Mesenchymal stem cell (in vitro differentiated cells and primary cell): ENCODE measurements at regions not wholly inside any gene's neighbourhood (a gene's known extent, or its start where the extent isn't known, plus 50 kb on each side); places are given as distances from the start of the nearest gene placed in this dataset.

Source experiments
- DNase-seq: peaks from one replicate; pipeline ENCODE4 v3.0.0-alpha.2; 2013
- H2AFZ ChIP-seq: one replicate; pipeline ENCODE4 v1.6.1; 2013; ENCODE audit warnings: low read depth, mild to moderate bottlenecking, control low read depth, inconsistent platforms, low read length, moderate library complexity
- H2AK5ac ChIP-seq: 2 replicates; pipeline ENCODE4 v1.6.1; 2013; ENCODE audit warnings: low read length, moderate library complexity, mild to moderate bottlenecking, inconsistent platforms; ENCODE audit not compliant: severe bottlenecking
- H2BK120ac ChIP-seq: one replicate; pipeline ENCODE4 v1.6.1; 2013; ENCODE audit warnings: low read depth, mild to moderate bottlenecking, inconsistent platforms, low read length, moderate library complexity
- H2BK12ac ChIP-seq, 2 experiments: one replicate each; pipeline ENCODE4 v1.6.1; 2013; ENCODE audit warnings: inconsistent platforms in 2 of 2, low read length in 2 of 2, mild to moderate bottlenecking in 2 of 2, moderate library complexity in 2 of 2, control low read depth in 1 of 2
- H2BK15ac ChIP-seq: one replicate; pipeline ENCODE4 v1.6.1; 2013; ENCODE audit warnings: mild to moderate bottlenecking, low read depth, inconsistent platforms; ENCODE audit not compliant: poor library complexity, severe bottlenecking
- H2BK5ac ChIP-seq: 2 replicates; pipeline ENCODE4 v1.6.1; 2013; ENCODE audit warnings: low read depth, mild to moderate bottlenecking, low read length, control low read depth, inconsistent platforms; ENCODE audit not compliant: poor library complexity, severe bottlenecking
- H3K14ac ChIP-seq, 2 experiments: one replicate each; pipeline ENCODE4 v1.6.1; 2013; ENCODE audit warnings: inconsistent platforms in 2 of 2, low read length in 2 of 2, control low read depth in 1 of 2, mild to moderate bottlenecking in 1 of 2, moderate library complexity in 1 of 2
- H3K18ac ChIP-seq, 2 experiments: one replicate each; pipeline ENCODE4 v1.6.1; 2013; ENCODE audit warnings: inconsistent platforms in 2 of 2, low read length in 2 of 2, control low read depth in 1 of 2, low read depth in 1 of 2, mild to moderate bottlenecking in 1 of 2
- H3K23ac ChIP-seq, 2 experiments: one replicate each; pipeline ENCODE4 v1.6.1; 2013; ENCODE audit warnings: inconsistent platforms in 2 of 2, low read length in 2 of 2, mild to moderate bottlenecking in 2 of 2, moderate library complexity in 2 of 2, control low read depth in 1 of 2
- H3K27ac ChIP-seq: 2 replicates; pipeline ENCODE4 v1.5.1; 2013; ENCODE audit warnings: mild to moderate bottlenecking, moderate library complexity, low read length, control low read depth, inconsistent platforms; ENCODE audit not compliant: poor library complexity, severe bottlenecking
- H3K27me3 ChIP-seq, 2 experiments: 2 replicates each; pipeline versions ENCODE4 v1.6.1 to v1.7.0; 2013; ENCODE audit warnings: low read length in 2 of 2, mild to moderate bottlenecking in 2 of 2, moderate library complexity in 2 of 2, control low read depth in 1 of 2, inconsistent platforms in 1 of 2; ENCODE audit not compliant: control insufficient read depth in 1 of 2, insufficient read depth in 1 of 2
- H3K36me3 ChIP-seq, 2 experiments: 2 replicates each; pipeline versions ENCODE4 v1.6.1 to v1.7.0; 2013; ENCODE audit warnings: low read length in 2 of 2, control low read depth in 1 of 2, inconsistent platforms in 1 of 2, low read depth in 1 of 2, mild to moderate bottlenecking in 1 of 2; ENCODE audit not compliant: insufficient read depth in 2 of 2, control insufficient read depth in 1 of 2
- H3K4ac ChIP-seq, 2 experiments: one replicate each; pipeline ENCODE4 v1.6.1; 2013; ENCODE audit warnings: inconsistent platforms in 2 of 2, low read length in 2 of 2, mild to moderate bottlenecking in 2 of 2, moderate library complexity in 2 of 2, control low read depth in 1 of 2, low read depth in 1 of 2
- H3K4me1 ChIP-seq: 2 replicates; pipeline ENCODE4 v1.6.1; 2013; ENCODE audit warnings: low read depth, low read length, control low read depth; ENCODE audit not compliant: control insufficient read depth, insufficient read depth
- H3K4me2 ChIP-seq: 2 replicates; pipeline ENCODE4 v1.6.1; 2013; ENCODE audit warnings: low read length, mild to moderate bottlenecking, inconsistent platforms; ENCODE audit not compliant: poor library complexity, severe bottlenecking
- H3K4me3 ChIP-seq, 2 experiments: 2 replicates each; pipeline versions ENCODE4 v1.5.1 to v1.7.0; 2013; ENCODE audit warnings: low read length in 2 of 2, mild to moderate bottlenecking in 2 of 2, control low read depth in 1 of 2, low read depth in 1 of 2; ENCODE audit not compliant: insufficient read depth in 1 of 2
- H3K79me1 ChIP-seq: replicated peaks from 2 replicates; pipeline ENCODE4 v1.6.1; 2013; ENCODE audit warnings: mild to moderate bottlenecking, control low read depth, low read length, inconsistent platforms; ENCODE audit not compliant: poor library complexity, severe bottlenecking
- H3K9ac ChIP-seq: 2 replicates; pipeline ENCODE4 v1.7.0; 2013; ENCODE audit warnings: mild to moderate bottlenecking, low read length, moderate library complexity
- H3K9me3 ChIP-seq: 2 replicates; pipeline ENCODE4 v1.7.0; 2013; ENCODE audit warnings: mild to moderate bottlenecking, low read length; ENCODE audit not compliant: control insufficient read depth
- H4K8ac ChIP-seq: one replicate; pipeline ENCODE4 v1.6.1; 2013; ENCODE audit warnings: inconsistent platforms, mild to moderate bottlenecking, low read length, moderate library complexity
- H4K91ac ChIP-seq: one replicate; pipeline ENCODE4 v1.6.1; 2013; ENCODE audit warnings: mild to moderate bottlenecking, low read length, inconsistent platforms
- WGBS: methylation state at CpG from one replicate; pipeline ENCODE4 v1.1.7; 2013; ENCODE audit warnings: mixed read lengths; 5-methylcytosine and 5-hydroxymethylcytosine counted together

DNA sequence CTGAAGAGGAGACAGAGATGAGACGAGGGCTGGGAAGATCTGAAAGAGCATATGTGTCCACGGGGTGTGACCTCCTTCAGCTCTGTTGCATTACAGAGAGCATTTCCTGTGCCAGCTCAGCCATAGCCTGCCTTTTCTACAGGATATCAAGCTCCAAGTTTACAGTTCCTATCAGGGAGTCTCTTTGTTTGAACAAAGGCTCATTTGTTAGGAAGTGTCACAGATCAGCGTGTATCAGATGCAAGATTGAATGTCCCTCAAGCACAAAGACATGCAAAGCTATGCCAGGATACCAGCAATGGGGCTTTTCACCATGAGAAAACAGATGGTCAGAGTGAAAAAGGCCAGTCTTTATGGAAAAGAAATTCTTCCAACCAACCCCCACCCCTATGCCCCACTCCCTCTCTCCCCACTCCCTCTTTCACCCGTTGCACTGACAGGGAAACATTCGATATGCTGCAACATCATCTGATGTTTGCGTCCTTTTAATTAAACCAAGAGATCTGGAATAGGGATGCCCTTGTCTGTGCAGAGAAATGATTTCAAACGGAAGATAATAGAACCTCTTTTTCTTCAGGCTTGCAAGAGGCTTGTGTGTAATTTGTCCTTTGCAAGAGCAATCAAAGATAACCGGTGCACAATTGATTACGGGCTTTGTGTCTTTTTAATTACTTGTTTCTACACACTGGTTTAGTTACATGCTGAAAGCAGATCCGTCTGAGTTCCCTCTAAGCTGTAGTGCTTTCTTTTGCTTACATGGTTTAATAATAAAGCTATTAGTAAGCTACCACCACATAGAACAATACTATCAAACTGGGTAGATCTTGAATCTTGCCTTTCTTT is 263.1 kb upstream of the RGMB start:
- H2AFZ ChIP-seq: peak overlapping the region; percentile 54
- no peaks in the 10 kb centered on the region for H3K27me3 ChIP-seq
- peak overlapping the region in 1 of 2 experiments; percentile 21 for H3K18ac ChIP-seq
- no peaks in the 10 kb centered on the region for H3K9me3 ChIP-seq
- no peak overlapping the region for H2AK5ac ChIP-seq
- no peak overlapping the region for H3K4me3 ChIP-seq
- H4K8ac ChIP-seq: no peak overlapping the region
- peaks cover 2% of the 10 kb centered on the region for H3K4me1 ChIP-seq
- H3K23ac ChIP-seq: no peak overlapping the region
- H3K79me1 ChIP-seq: no peaks in the 10 kb centered on the region
- no peak overlapping the region for H2BK5ac ChIP-seq
- no peak overlapping the region for H2BK120ac ChIP-seq
- peak; percentile 6 for DNase-seq
- H3K36me3 ChIP-seq: no peaks in the 10 kb centered on the region
- no peak overlapping the region for H3K14ac ChIP-seq
- peak overlapping the region; percentile 6 to 32 for H2BK12ac ChIP-seq
- no peak overlapping the region for H3K4me2 ChIP-seq
- no peak overlapping the region for H3K9ac ChIP-seq
- no peak overlapping the region for H2BK15ac ChIP-seq
- WGBS: 60% methylated on average over 9 of the region's 10 CpGs
- H4K91ac ChIP-seq: no peak overlapping the region
- no peak overlapping the region for H3K4ac ChIP-seq
- no peak overlapping the region for H3K27ac ChIP-seq

DNA sequence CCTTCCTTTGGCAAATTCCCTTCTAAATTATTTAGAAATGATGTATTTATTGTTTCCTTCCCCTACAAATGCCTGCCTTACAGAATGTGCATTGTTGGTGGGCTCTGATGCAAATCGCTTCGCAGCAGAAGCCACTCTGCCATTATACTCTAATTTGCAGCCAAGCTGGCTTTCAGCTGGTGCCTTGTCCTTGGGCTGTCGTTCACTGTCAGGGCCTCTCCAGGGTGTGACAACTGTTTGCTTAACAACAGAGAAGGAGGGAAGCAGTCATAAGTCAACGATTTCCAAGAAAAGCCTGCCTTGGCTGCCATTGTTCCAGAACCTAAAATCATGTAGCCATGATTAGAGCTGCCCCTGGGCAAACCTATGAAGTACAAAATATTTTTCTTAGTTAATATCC is 260.1 kb upstream of the RGMB start:
- H3K27ac ChIP-seq: no peak overlapping the region
- no peak overlapping the region for H2AFZ ChIP-seq
- H4K91ac ChIP-seq: no peak overlapping the region
- no peak overlapping the region for H3K4me3 ChIP-seq
- no peak overlapping the region for H3K4me2 ChIP-seq
- H3K36me3 ChIP-seq: no peaks in the 10 kb centered on the region
- 52% methylated on average over 4 of the region's 4 CpGs for WGBS
- no peak overlapping the region for H3K4ac ChIP-seq
- H3K18ac ChIP-seq: no peak overlapping the region
- H2BK5ac ChIP-seq: no peak overlapping the region
- no peak overlapping the region for H3K9ac ChIP-seq
- H2BK120ac ChIP-seq: no peak overlapping the region
- no peaks in the 10 kb centered on the region for H3K79me1 ChIP-seq
- no peak overlapping the region for H2AK5ac ChIP-seq
- H4K8ac ChIP-seq: no peak overlapping the region
- no peaks in the 10 kb centered on the region for H3K9me3 ChIP-seq
- H3K23ac ChIP-seq: no peak overlapping the region
- H3K4me1 ChIP-seq: peaks cover 2% of the 10 kb centered on the region
- no peak overlapping the region for H2BK15ac ChIP-seq
- no peaks in the 10 kb centered on the region for H3K27me3 ChIP-seq
- H3K14ac ChIP-seq: no peak overlapping the region
- no peak for DNase-seq
- H2BK12ac ChIP-seq: no peak overlapping the region

DNA sequence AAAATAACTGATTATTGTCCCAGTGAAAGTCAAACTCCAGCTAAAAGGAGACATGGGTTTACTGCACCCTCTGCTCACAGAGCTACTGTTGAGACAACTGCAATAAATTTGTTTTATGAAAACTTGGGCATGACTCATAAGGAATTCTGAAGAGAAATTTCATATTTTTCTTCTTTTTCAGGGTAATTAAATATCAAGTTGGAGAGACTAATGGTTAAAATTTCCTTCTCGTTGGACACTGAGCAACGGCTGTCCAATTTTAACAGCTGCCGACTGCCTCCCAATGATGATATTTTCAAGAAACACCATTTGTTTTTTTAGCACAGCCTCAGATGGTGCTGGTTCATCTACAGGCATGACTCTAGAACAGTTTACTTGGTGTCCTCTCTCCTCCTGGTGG is 259.2 kb upstream of the RGMB start:
- Histone ChIP-seq H3K9ac (no peak overlapping the region), H2BK12ac (no peak overlapping the region), H2BK15ac (no peak overlapping the region), H3K4me1 (peaks cover 2% of the 10 kb centered on the region), H2BK120ac (no peak overlapping the region), H3K23ac (no peak overlapping the region), H4K91ac (no peak overlapping the region), H3K27ac (no peak overlapping the region), H3K79me1 (no peaks in the 10 kb centered on the region), H3K36me3 (no peaks in the 10 kb centered on the region), H4K8ac (no peak overlapping the region), H3K14ac (no peak overlapping the region), H2AFZ (no peak overlapping the region), H3K27me3 (no peaks in the 10 kb centered on the region), H3K4ac (no peak overlapping the region), H3K4me2 (no peak overlapping the region), H2AK5ac (no peak overlapping the region), H3K4me3 (no peak overlapping the region), H2BK5ac (no peak overlapping the region), H3K18ac (no peak overlapping the region), H3K9me3 (no peaks in the 10 kb centered on the region)
- 93% methylated on average over 3 of the region's 3 CpGs for WGBS
- DNase-seq: no peak

DNA sequence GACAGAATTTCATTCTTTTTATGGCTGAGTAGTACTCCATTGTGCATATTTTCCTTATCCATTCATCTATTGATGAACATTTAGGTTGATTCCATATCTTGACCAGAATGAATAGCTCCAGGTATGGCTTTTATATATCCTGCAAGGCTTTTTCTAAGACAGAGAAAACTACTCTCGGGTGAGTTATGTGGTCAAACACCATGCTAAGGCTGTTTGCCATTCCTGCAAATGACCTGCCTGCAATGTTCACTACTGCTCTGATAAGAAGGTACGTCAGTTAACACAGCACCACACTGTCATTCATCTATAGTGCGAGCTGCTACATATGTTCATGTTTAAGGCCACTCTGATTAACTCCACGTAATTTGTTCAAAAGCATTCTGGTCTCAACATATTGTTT is 256.8 kb upstream of the RGMB start:
- Histone ChIP-seq H3K4me2 (no peak overlapping the region), H3K4me1 (no peaks in the 10 kb centered on the region), H3K27me3 (no peaks in the 10 kb centered on the region), H2AK5ac (no peak overlapping the region), H3K9me3 (no peaks in the 10 kb centered on the region), H3K18ac (no peak overlapping the region), H4K8ac (no peak overlapping the region), H2AFZ (no peak overlapping the region), H2BK15ac (no peak overlapping the region), H3K23ac (no peak overlapping the region), H2BK12ac (no peak overlapping the region), H2BK120ac (no peak overlapping the region), H3K36me3 (no peaks in the 10 kb centered on the region), H2BK5ac (no peak overlapping the region), H3K9ac (no peak overlapping the region), H3K27ac (no peak overlapping the region), H3K79me1 (no peaks in the 10 kb centered on the region), H3K4ac (no peak overlapping the region), H3K14ac (no peak overlapping the region), H4K91ac (no peak overlapping the region), H3K4me3 (no peak overlapping the region)
- WGBS: 95% methylated on average over 3 of the region's 4 CpGs
- no peak for DNase-seq
